Epithelial cell of prostate (primary cell): ENCODE measurements at regions not wholly inside any gene's neighbourhood (a gene's known extent, or its start where the extent isn't known, plus 50 kb on each side); places are given as distances from the start of the nearest gene placed in this dataset.
A peak's percentile ranks its signal among the peaks of the same experiment; 100 is the strongest.

Source experiments
- DNase-seq: peaks from one replicate; pipeline ENCODE4 v3.0.0-alpha.2; 2011; ENCODE audit warnings: low read depth, low spot score
- H3K27ac ChIP-seq: fragments of 450-650 bp; 2 replicates; pipeline ENCODE4 v1.5.1; 2017; ENCODE audit warnings: mild to moderate bottlenecking

- H3K27ac ChIP-seq: no peak overlapping the region
- no peak for DNase-seq
Measured at GRCh38 chr5:124410539-124411488, 335.6 kb downstream of the ZNF608 start.

GRCh38 chr5:124408738-124409453 lies 337.5 kb downstream of the ZNF608 start:
- H3K27ac ChIP-seq: no peak overlapping the region
- DNase-seq: no peak

- H3K27ac ChIP-seq: no peak overlapping the region
- no peak for DNase-seq
Measured at GRCh38 chr5:124404796-124405195, 341.6 kb downstream of the ZNF608 start.

- DNase-seq: no peak
- no peak overlapping the region for H3K27ac ChIP-seq
Measured at GRCh38 chr5:124403281-124403680, 343.2 kb downstream of the ZNF608 start.

- peak; percentile 72 for DNase-seq
- H3K27ac ChIP-seq: peak overlapping the region; percentile 5
Measured at GRCh38 chr5:124402144-124402581, 344.3 kb downstream of the ZNF608 start.

GRCh38 chr5:124401476-124402143 lies 344.8 kb downstream of the ZNF608 start:
- peak overlapping the region; percentile 5 for H3K27ac ChIP-seq
- DNase-seq: no peak

GRCh38 chr5:124399426-124399961 lies 346.9 kb downstream of the ZNF608 start:
- no peak overlapping the region for H3K27ac ChIP-seq
- DNase-seq: no peak

- no peak for DNase-seq
Measured at GRCh38 chr5:124398460-124398859, 348.0 kb downstream of the ZNF608 start.

GRCh38 chr5:124397317-124397716 lies 349.1 kb downstream of the ZNF608 start:
- no peak overlapping the region for H3K27ac ChIP-seq
- DNase-seq: no peak

More at GRCh38 chr5:124398460-124398859, 348.0 kb downstream of the ZNF608 start:
- H3K27ac ChIP-seq: no peak overlapping the region

GRCh38 chr5:124395926-124396325 lies 350.5 kb downstream of the ZNF608 start:
- no peak for DNase-seq

GRCh38 chr5:124395287-124395686 lies 351.2 kb downstream of the ZNF608 start:
- no peak overlapping the region for H3K27ac ChIP-seq

More at GRCh38 chr5:124395926-124396325, 350.5 kb downstream of the ZNF608 start:
- H3K27ac ChIP-seq: no peak overlapping the region

GRCh38 chr5:124394700-124395245 lies 351.7 kb downstream of the ZNF608 start:
- DNase-seq: no peak
- no peak overlapping the region for H3K27ac ChIP-seq

More at GRCh38 chr5:124395287-124395686, 351.2 kb downstream of the ZNF608 start:
- DNase-seq: no peak

GRCh38 chr5:124393584-124394379 lies 352.7 kb downstream of the ZNF608 start:
- H3K27ac ChIP-seq: no peak overlapping the region
- DNase-seq: no peak

GRCh38 chr5:124383693-124384092 lies 362.7 kb downstream of the ZNF608 start:
- no peak for DNase-seq
- no peak overlapping the region for H3K27ac ChIP-seq

GRCh38 chr5:124377386-124377785 lies 369.1 kb downstream of the ZNF608 start:
- H3K27ac ChIP-seq: no peak overlapping the region
- no peak for DNase-seq

GRCh38 chr5:124373883-124374282 lies 372.6 kb downstream of the ZNF608 start:
- H3K27ac ChIP-seq: no peak overlapping the region
- no peak for DNase-seq

GRCh38 chr5:124372457-124372856 lies 374.0 kb downstream of the ZNF608 start:
- no peak overlapping the region for H3K27ac ChIP-seq
- no peak for DNase-seq

GRCh38 chr5:124371111-124371706 lies 375.2 kb downstream of the ZNF608 start:
- no peak overlapping the region for H3K27ac ChIP-seq
- DNase-seq: no peak

GRCh38 chr5:124370601-124371000 lies 375.8 kb downstream of the ZNF608 start:
- no peak overlapping the region for H3K27ac ChIP-seq
- DNase-seq: no peak
